GM04503 (cell line): ENCODE measurements at regions not wholly inside any gene's neighbourhood (a gene's known extent, or its start where the extent isn't known, plus 50 kb on each side); places are given as distances from the start of the nearest gene placed in this dataset.

Experiments used
- DNase-seq: peaks from one replicate; pipeline ENCODE4 v3.0.0-alpha.2; 2012; ENCODE audit warnings: low read depth

- DNase-seq = no peak
These were observed 2792.1 kb downstream of the PCDH9 start for GRCh38 chr13:64438084-64438483.

- no peak for DNase-seq
These were observed 2800.4 kb downstream of the PCDH9 start for GRCh38 chr13:64429691-64430090.

- peak; percentile 11 for DNase-seq
These were observed 2801.9 kb downstream of the PCDH9 start for GRCh38 chr13:64428196-64428595.

DNA sequence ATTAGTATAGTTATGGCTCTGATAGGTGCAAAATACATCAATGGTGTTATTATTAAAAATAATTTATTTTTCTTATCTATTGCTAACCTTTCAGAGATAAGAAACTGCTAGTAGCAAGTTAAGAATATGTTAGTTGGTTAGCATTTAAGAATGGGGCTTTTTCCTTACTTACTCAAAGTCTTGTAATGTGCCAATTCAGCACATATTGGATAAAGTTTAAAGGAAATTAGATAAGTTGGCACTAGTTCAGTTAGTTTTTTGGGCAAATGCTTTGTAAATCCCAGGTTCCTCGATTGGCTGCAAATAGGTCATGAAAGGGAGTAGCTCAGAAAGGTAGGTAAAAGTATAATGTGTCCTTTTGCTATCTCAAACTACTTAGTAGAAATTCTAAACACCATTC lies 2806.7 kb downstream of the PCDH9 start:
- DNase-seq = no peak

- DNase-seq = no peak
These were observed 2810.0 kb downstream of the PCDH9 start for GRCh38 chr13:64420181-64420580.

DNA sequence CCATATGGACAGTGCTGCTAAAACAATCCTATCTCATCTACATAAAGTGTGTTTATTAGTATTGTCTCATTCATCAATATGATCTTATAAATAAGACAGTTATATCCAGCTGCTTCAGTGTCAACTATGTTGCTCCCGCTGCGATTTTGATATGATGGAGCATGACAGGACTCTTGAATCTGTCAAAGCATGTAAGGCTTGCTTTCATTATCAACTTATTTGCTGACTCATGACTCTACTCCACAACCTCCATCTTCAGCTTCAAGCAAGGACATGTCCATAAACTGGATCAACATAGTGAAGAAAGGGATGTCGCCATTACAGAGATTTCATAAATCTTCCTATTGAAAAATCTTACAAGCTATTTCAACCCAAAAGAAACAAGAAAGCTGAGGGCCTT lies 2812.6 kb downstream of the PCDH9 start:
- DNase-seq = no peak

DNA sequence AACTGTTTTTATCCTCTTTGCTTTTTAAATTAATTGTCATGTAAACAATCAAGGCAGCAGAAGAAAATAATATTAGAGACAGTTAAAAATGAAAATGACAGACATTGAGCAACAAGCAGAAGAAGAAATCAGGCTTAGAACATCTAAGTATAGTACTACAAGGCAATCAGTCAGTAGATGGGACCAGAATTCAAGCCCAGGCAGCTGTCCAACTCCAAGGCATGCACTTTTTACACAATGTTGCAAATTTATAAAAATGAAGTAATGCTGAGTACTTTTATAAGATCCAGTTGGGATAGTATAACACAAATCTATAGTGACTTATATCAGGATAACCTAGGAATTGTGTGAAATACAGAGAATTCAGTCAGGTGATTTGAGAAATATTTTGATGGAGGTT lies 2815.8 kb downstream of the PCDH9 start:
- DNase-seq = no peak

GRCh38 chr13:64413529-64413928 lies 2816.6 kb downstream of the PCDH9 start:
- no peak for DNase-seq

DNA sequence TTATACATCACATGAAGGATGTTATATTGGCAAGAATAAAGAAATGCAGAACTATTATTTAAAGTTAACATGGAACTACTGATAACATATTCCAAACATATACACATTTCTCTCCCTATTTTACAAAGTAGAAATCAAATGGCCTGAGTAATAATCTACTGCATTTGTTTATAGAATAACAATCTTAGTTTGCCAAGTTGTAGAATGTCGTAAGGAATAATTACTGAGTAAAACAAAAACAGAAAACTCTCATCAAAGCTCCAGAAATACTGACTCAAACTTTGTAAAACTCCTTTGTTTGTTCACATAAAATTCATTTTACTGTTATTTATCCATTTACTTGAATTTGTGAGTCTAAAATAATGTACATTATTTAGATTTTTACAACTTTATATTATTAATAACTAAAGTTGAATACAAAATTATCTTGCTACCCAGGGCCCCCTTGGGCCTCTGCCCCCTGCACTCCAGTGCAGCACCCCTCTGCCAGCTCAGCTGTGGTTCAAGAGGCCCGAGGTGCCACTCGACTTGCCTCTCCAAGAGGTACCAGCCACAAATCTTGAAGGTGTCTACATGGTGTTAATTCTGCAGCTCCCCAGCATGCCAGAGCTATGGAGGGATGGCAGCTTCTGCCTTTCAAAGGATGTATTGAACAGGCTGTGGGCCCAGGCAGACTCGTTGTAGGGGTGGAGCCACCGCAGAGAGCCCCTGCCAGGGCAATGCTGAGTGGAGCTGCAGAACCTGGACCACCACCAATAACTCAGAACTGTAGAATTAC lies 2819.7 kb downstream of the PCDH9 start:
- no peak for DNase-seq

GRCh38 chr13:64397701-64398100 lies 2832.4 kb downstream of the PCDH9 start:
- no peak for DNase-seq

DNA sequence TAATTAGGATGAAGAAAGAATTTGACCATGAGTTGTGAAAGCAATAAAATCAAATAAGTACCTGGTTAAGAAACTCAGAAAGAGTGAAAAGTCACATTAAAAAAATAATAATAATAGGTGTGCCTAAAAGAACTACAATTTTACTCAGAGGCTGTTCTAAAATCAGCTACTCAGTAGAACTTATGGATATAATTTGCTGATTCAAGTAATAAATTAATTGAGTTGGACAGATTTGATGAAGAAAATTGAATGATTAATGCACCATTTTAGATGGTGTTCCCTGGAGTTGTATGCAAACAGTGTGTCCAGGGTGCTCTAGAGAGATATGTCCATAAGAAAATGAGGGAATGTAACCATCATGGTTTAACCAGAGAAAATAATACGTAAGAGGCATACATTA lies 2852.5 kb downstream of the PCDH9 start:
- DNase-seq = no peak

- no peak for DNase-seq
These were observed 2858.7 kb downstream of the PCDH9 start for GRCh38 chr13:64371461-64371860.

- no peak for DNase-seq
These were observed 2859.1 kb downstream of the PCDH9 start for GRCh38 chr13:64371045-64371444.

DNA sequence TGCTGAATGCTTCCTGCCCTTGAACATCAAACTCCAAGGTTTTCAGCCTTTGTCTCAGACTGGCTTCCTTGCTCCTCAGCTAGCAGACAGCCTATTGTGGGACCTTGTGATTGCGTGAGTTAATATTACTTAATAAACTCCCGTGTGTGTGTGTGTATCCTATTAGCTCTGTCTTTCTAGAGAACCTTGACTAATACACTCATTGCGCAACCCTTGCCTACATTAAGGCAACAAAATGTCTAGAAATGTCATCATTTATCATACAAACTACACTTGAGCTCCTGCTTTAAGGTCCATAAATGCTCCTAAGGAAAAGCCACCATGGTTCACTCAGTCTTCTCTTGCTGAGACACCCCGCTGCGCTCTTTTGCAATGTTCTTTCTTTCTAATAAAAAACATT lies 2861.0 kb downstream of the PCDH9 start:
- no peak for DNase-seq

- no peak for DNase-seq
These were observed 2867.6 kb downstream of the PCDH9 start for GRCh38 chr13:64362564-64362963.

DNA sequence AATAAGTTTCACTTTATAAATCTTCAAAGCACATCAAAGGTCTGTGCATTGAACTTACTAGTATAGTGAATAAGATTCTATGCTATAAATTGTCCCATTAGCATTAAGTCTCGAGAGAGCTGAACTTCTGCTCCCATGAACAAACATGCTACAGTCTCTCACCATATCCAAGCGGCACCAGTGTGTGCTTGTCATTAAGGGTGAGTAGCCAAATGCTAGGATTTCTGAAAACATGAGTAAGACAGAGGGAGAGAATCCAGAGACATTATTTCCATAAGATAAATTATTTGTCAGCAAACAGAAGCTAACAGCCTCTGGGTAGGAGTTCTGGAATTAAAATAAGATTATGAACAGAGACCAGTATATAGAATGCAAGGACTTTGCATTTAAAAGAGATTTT lies 2882.5 kb downstream of the PCDH9 start:
- DNase-seq = no peak

- no peak for DNase-seq
These were observed 2890.6 kb downstream of the PCDH9 start for GRCh38 chr13:64339373-64340063.

GRCh38 chr13:64338671-64339070 lies 2891.5 kb downstream of the PCDH9 start:
- no peak for DNase-seq

DNA sequence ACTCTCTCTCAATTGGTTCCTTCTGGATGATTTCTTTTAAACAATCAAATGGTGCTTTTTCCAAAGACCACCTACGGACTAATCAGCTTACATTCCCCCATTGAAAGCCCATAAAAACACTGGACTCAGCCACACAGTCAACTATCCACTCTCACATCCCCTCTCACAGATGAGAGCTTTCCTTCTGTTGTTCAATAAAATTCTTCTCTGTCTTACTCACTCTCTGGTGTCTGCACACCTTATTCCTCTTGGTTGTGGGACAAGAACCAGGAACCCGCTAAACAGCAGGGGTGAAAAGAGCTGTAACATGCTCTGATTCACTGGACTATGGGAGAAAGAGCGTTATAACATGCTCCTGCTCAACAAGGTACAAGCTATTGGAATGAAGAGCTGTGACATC lies 2896.2 kb downstream of the PCDH9 start:
- no peak for DNase-seq

DNA sequence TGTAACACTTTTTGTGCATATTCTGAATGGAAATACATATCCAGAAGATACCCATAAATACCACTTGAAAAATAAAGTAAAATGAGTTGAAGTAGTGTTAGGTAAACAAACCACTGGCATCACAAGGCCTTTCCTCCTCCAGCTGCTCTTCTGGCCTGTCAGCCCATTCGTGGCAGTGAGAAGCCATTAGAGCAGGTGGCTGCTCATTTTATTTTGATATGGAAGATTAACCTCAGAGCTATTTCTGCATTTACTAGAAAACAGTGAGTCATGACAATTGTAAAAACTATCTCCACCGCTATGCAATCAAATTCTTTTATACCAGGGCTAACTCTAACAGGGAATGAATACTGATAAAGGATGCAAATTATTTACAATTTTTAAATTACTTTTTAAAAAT lies 2898.1 kb downstream of the PCDH9 start:
- no peak for DNase-seq

DNA sequence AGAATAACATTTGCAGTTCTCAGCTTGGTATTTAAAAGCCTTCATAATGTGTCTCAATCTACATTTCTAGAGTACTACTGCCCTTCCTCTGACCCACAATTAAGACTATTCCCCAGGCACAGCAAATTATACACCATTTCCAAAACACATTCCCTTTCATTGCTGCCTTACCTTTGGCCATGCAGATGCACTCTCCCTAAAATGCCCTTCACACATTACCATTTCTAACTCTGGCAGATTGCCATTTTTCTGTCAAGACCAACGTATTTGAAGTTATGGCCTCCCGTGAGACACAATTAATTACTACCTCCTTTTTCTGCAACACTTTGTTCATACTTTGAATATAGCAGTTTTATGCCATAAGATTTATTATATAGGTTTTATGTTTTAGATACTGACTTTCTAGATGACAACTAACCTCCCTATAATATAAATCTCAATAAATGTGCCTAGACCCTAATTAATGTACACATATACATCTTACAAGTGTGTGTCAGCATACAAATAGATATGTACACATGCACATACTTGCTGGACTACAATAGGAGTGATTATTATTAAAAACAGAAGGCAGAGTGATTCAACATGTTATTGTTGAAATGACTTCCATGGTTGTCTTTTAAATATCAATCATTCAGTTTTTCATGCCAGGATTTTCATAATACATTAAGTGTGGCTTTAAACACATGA lies 2902.5 kb downstream of the PCDH9 start:
- no peak for DNase-seq

DNA sequence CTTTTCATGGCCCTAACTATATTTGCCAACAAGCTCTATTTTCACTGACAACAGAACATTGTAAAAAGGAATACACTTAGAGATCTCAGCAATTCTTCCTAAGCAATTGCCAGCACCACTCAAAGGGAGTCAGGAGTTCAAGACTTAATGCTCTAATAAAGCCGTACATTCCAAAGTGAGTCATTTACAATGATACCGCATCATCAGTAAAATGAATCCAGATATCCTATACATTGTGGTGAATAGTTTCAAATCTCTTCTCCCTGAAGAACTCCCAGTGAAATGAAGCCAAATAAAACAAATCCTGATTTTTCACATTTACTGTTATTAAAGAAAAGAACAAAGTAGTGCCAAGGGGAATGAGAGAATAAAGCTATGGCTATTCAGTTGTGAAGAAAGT lies 2898.7 kb upstream of the PCDH20 start:
- no peak for DNase-seq

GRCh38 chr13:64311948-64312347 lies 2896.3 kb upstream of the PCDH20 start:
- DNase-seq = no peak
